NCI-H2227 (cell line): ENCODE measurements at regions not wholly inside any gene's neighbourhood (a gene's known extent, or its start where the extent isn't known, plus 50 kb on each side); places are given as distances from the start of the nearest gene placed in this dataset.
A peak's percentile ranks its signal among the peaks of the same experiment; 100 is the strongest.

Experiments
- DNase-seq: peaks from one replicate; lab custom pipeline; 2025; ENCODE audit not compliant: unreplicated experiment; lab: John Stamatoyannopoulos, UW

- no peak for DNase-seq
Measured at GRCh38 chr3:184659797-184660301, 52.0 kb downstream of the MAGEF1 start.

- no peak for DNase-seq
Measured at GRCh38 chr3:184658223-184658928, 53.5 kb downstream of the MAGEF1 start.

- DNase-seq = peak; percentile 25
Measured at GRCh38 chr3:184656829-184657681, 54.8 kb downstream of the MAGEF1 start.

GRCh38 chr3:184656458-184656828 lies 55.4 kb downstream of the MAGEF1 start:
- DNase-seq = no peak

GRCh38 chr3:184655597-184655996 lies 56.3 kb downstream of the MAGEF1 start:
- DNase-seq = no peak

GRCh38 chr3:184654375-184654774 lies 57.5 kb downstream of the MAGEF1 start:
- no peak for DNase-seq

- no peak for DNase-seq
Measured at GRCh38 chr3:184652465-184652864, 59.4 kb downstream of the MAGEF1 start.

GRCh38 chr3:184651904-184652303 lies 60.0 kb downstream of the MAGEF1 start:
- DNase-seq = no peak

- no peak for DNase-seq
Measured at GRCh38 chr3:184648636-184649035, 63.2 kb downstream of the MAGEF1 start.

- no peak for DNase-seq
Measured at GRCh38 chr3:184647405-184647936, 64.4 kb downstream of the MAGEF1 start.

GRCh38 chr3:184645336-184645735 lies 66.5 kb downstream of the MAGEF1 start:
- peak; percentile 19 for DNase-seq

GRCh38 chr3:184643442-184643841 lies 68.4 kb downstream of the MAGEF1 start:
- no peak for DNase-seq

GRCh38 chr3:184642631-184643285 lies 69.1 kb downstream of the MAGEF1 start:
- peak; percentile 69 for DNase-seq

GRCh38 chr3:184641430-184641829 lies 70.4 kb downstream of the MAGEF1 start:
- no peak for DNase-seq

GRCh38 chr3:184639351-184639750 lies 72.5 kb downstream of the MAGEF1 start:
- DNase-seq = no peak

- no peak for DNase-seq
Measured at GRCh38 chr3:184637705-184638104, 74.2 kb downstream of the MAGEF1 start.

GRCh38 chr3:184636741-184637316 lies 75.0 kb downstream of the MAGEF1 start:
- no peak for DNase-seq

- no peak for DNase-seq
Measured at GRCh38 chr3:184635774-184636173, 74.2 kb downstream of the EPHB3 start.

GRCh38 chr3:184635126-184635525 lies 73.5 kb downstream of the EPHB3 start:
- no peak for DNase-seq

- no peak for DNase-seq
Measured at GRCh38 chr3:184633237-184633579, 71.6 kb downstream of the EPHB3 start.

- DNase-seq = no peak
Measured at GRCh38 chr3:184632551-184633236, 71.1 kb downstream of the EPHB3 start.
